WTC11 (cell line): ENCODE measurements at regions not wholly inside any gene's neighbourhood (a gene's known extent, or its start where the extent isn't known, plus 50 kb on each side); places are given as distances from the start of the nearest gene placed in this dataset.

ENCODE experiments used
- ATF6 ChIP-seq: sonication (generic); formaldehyde crosslinking; IDR thresholded peaks from 2 replicates; pipeline ENCODE4 v1.8.1; 2023; ENCODE audit warnings: mild to moderate bottlenecking, missing genetic modification reagents
- CTCF ChIP-seq: fragments of 200-600 bp; IDR thresholded peaks from 2 replicates; pipeline ENCODE4 v1.8.0; 2022; ENCODE audit warnings: antibody characterized with exemption
- FOXJ3 ChIP-seq: sonication (generic); formaldehyde crosslinking; IDR thresholded peaks from 2 replicates; pipeline ENCODE4 v1.9.0; 2021; ENCODE audit warnings: missing genetic modification reagents, mild to moderate bottlenecking, borderline replicate concordance
- JUN ChIP-seq: sonication (generic); formaldehyde crosslinking; IDR thresholded peaks from 2 replicates; pipeline ENCODE4 v1.8.0; 2023; ENCODE audit warnings: mild to moderate bottlenecking, missing genetic modification reagents

- no peak for TF ChIP-seq JUN
- TF ChIP-seq CTCF, result no peak
- no peak for TF ChIP-seq ATF6 (CRISPR knock-in tag)
- no peak for TF ChIP-seq FOXJ3 (CRISPR knock-in tag)
Measured at GRCh38 chr5:23012842-23013241, 159.7 kb upstream of the CDH12 start.
